ENCODE measurements at regions not wholly inside any gene's neighbourhood (a gene's known extent, or its start where the extent isn't known, plus 50 kb on each side); places are given as distances from the start of the nearest gene placed in this dataset.

- Histone ChIP-seq H3K4me3 (no peak overlapping the region), H3K27ac (no peak overlapping the region)
- no peak for TF ChIP-seq CTCF (IDR thresholded peaks at IDR 0.05)
- DNase-seq (ENCODE audit: low spot score) = no peak
Measured at GRCh38 chr7:1321411-1322239, 89.0 kb downstream of the UNCX start.

- DNase-seq (ENCODE audit: low spot score) = no peak
- no peak for TF ChIP-seq CTCF (IDR thresholded peaks at IDR 0.05)
- H3K4me3 ChIP-seq = no peak overlapping the region
- H3K27ac ChIP-seq = no peak overlapping the region
Measured at GRCh38 chr7:1322240-1323110, 89.8 kb downstream of the UNCX start.

DNA sequence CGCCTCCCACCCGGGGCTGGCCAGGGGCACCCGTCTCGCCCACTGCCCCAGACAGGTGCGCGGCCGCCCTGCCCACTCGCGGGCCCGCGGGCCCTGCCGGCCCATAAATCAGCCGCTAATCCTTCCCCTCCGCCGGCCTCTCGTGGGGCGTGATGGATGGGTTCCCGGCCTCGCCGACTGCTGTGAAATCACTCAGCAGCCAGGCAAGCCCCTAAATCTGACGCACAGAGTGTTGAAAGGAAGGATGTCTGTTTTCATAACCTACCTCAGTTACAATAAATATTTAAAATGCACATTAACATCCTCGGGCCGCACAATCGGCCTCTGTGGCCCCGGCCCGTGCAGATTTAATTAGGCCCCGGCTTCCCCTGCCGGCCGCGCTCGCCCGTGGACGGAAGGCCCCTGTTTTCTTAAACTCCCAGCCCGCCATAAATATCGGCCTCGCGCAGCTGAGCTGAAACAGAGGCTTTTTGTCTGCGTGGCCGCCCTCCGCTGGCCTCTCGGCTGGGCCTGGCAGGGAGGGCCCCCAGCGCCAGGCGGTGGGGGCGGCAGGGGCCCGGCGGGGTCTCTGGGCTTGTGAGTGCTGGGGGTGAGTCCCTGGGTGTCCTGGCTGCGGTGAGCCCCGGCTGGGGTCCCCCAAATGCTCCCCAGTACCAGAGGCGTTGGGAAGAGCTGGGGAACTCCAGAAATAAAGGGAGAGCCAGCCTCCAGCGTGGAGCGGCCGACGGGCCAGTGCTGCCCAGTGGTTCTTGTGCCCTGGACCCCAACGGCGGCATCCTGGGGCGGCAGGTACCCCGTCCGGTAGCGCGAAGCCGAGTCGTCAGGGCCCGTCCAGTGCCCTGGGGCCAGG is 90.7 kb downstream of the UNCX start:
- no peak for DNase-seq (ENCODE audit: low spot score)
- no peak overlapping the region for H3K4me3 ChIP-seq
- no peak for TF ChIP-seq CTCF (IDR thresholded peaks at IDR 0.05)
- H3K27ac ChIP-seq = no peak overlapping the region

- TF ChIP-seq CTCF (IDR thresholded peaks at IDR 0.05) = no peak
- Histone ChIP-seq H3K4me3 (no peak overlapping the region), H3K27ac (no peak overlapping the region)
- DNase-seq (ENCODE audit: low spot score) = no peak
Measured at GRCh38 chr7:1324028-1324900, 91.6 kb downstream of the UNCX start.

- no peak for TF ChIP-seq CTCF (IDR thresholded peaks at IDR 0.05)
- no peak for DNase-seq (ENCODE audit: low spot score)
- no peak overlapping the region for H3K4me3 ChIP-seq
- no peak overlapping the region for H3K27ac ChIP-seq
Measured at GRCh38 chr7:1325246-1325645, 92.6 kb downstream of the UNCX start.
